Gastroesophageal sphincter (tissue), 3 donors: ENCODE measurements at regions not wholly inside any gene's neighbourhood (a gene's known extent, or its start where the extent isn't known, plus 50 kb on each side); places are given as distances from the start of the nearest gene placed in this dataset.

Experiments used
- EP300 ChIP-seq: sonication (generic); formaldehyde crosslinking; IDR thresholded peaks from one replicate; pipeline ENCODE4 v1.6.1; 2017; ENCODE audit warnings: antibody characterized with exemption, mild to moderate bottlenecking
- POLR2A ChIP-seq, 2 donors: fragments of 450-650 bp; IDR thresholded peaks; one replicate each; pipeline ENCODE4 v1.6.1; 2017; ENCODE audit warnings: antibody characterized with exemption in 2 of 2, mild to moderate bottlenecking in 2 of 2, moderate library complexity in 1 of 2
- TF ChIP-seq, protein P1 (sequence below), 4 experiments: fragments of 200-600 bp in 2 of 4; fragments of 450-650 bp in 2 of 4; sonication (generic) in 1 of 4; IDR thresholded peaks; one replicate each; pipeline ENCODE4 v1.5.1; 2017 to 2019; ENCODE audit warnings: antibody characterized with exemption in 4 of 4, mild to moderate bottlenecking in 2 of 4, moderate library complexity in 2 of 4

DNA sequence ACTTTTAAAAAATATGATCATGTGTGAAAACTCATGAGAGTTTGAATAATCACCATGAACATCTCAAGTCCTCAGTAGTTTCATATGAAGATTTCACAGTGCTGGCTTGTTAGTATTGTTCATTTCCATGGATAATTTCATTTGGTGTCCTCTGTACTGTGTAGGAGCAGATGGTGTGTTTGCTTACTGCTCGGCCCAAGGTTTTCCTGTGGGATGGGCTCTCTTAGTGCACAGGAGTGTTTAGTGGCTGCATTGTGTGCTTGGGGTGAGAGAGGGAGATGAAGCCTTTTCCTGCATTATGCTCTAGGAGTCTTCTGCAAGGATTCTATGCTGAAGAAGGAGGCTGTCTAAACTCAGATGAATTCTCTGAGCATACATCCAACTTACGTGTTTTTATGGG is 270.6 kb downstream of the SOCS6 start:
- TF ChIP-seq, protein P1, sequence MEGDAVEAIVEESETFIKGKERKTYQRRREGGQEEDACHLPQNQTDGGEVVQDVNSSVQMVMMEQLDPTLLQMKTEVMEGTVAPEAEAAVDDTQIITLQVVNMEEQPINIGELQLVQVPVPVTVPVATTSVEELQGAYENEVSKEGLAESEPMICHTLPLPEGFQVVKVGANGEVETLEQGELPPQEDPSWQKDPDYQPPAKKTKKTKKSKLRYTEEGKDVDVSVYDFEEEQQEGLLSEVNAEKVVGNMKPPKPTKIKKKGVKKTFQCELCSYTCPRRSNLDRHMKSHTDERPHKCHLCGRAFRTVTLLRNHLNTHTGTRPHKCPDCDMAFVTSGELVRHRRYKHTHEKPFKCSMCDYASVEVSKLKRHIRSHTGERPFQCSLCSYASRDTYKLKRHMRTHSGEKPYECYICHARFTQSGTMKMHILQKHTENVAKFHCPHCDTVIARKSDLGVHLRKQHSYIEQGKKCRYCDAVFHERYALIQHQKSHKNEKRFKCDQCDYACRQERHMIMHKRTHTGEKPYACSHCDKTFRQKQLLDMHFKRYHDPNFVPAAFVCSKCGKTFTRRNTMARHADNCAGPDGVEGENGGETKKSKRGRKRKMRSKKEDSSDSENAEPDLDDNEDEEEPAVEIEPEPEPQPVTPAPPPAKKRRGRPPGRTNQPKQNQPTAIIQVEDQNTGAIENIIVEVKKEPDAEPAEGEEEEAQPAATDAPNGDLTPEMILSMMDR (IDR thresholded peaks at IDR 0.05): no peak
- TF ChIP-seq POLR2A (IDR thresholded peaks at IDR 0.05) (no peak), EP300 (no peak)
